ENCODE measurements at regions not wholly inside any gene's neighbourhood (a gene's known extent, or its start where the extent isn't known, plus 50 kb on each side); places are given as distances from the start of the nearest gene placed in this dataset.
"Not testable (repeated sequence)": the region's sequence is repeated elsewhere in the genome, so short reads cannot be mapped to it uniquely, and the experiment has no call there.

GRCh38 chr12:9361879-9362326 is 153.7 kb upstream of the PZP start:
- FAIRE-seq (no peak), ATAC-seq (no peak), DNase-seq (ENCODE audit: low read depth in 1 of 2, low spot score in 1 of 2) (no peak)
- Histone ChIP-seq H3K4me1 (0 out of 3 replicates have a peak, but pooled peaks cover 6% of the 10 kb centered on the region), H3K4me3 (no peak overlapping the region), H3K4me2 (no peak overlapping the region), H3K27ac (no peak overlapping the region), H3K9me3 (no peaks in the 10 kb centered on the region)
- no peak for TF ChIP-seq GATA3 (IDR thresholded peaks at IDR 0.05; ENCODE audit: borderline replicate concordance)
- no peak for TF ChIP-seq JUNB (IDR thresholded peaks at IDR 0.05)
- no peak for TF ChIP-seq FOSB (CRISPR knock-in tag; IDR thresholded peaks at IDR 0.05)
- no peak for TF ChIP-seq ESRRA (IDR thresholded peaks at IDR 0.05; ENCODE audit: borderline replicate concordance, low read length)
- TF ChIP-seq PBX3 (IDR thresholded peaks at IDR 0.05), result no peak
- TF ChIP-seq TP53 (CRISPR knock-in tag; IDR thresholded peaks at IDR 0.05), result no peak
- TF ChIP-seq MAX (IDR thresholded peaks at IDR 0.05), result no peak
- TF ChIP-seq USF2 (IDR thresholded peaks at IDR 0.05), result no peak
- TF ChIP-seq CEBPB (IDR thresholded peaks at IDR 0.05), result no peak
- WGBS (ENCODE audit: missing lambda C conversion rate), result 76% methylated on average over 12 of the region's 12 CpGs
- ChIA-PET POLR2A (no interaction called here), CTCF (interaction anchor here (0.8 kb wide), 1 partner anchor 13 kb away, joined by 3 read pairs; no protein-coding TSS in a partner anchor)

- H3K9me3 ChIP-seq, result peaks cover 21% of the 10 kb centered on the region
- H3K4me2 ChIP-seq; ATAC-seq; DNase-seq (ENCODE audit: low read depth in 1 of 2, low spot score in 1 of 2); H3K4me1 ChIP-seq; POLR2A ChIA-PET; H3K4me3 ChIP-seq; H3K27ac ChIP-seq; FAIRE-seq; TF ChIP-seq FOSL2 (IDR thresholded peaks at IDR 0.05): not testable (repeated sequence)
- TF ChIP-seq FOSL2 (CRISPR knock-in tag; IDR thresholded peaks at IDR 0.05), result peak; percentile 64
- CTCF ChIA-PET, result interaction anchor here (1.2 kb wide), 1 partner anchor 23 kb away, joined by 3 read pairs; no protein-coding TSS in a partner anchor
- WGBS (ENCODE audit: missing lambda C conversion rate), result 29% methylated on average over 4 of the region's 4 CpGs
These were observed 146.0 kb upstream of the PZP start for GRCh38 chr12:9354009-9354754.

GRCh38 chr12:9351136-9351535 is 142.9 kb upstream of the PZP start:
- ATAC-seq (no peak), FAIRE-seq (no peak), DNase-seq (ENCODE audit: low read depth in 1 of 2, low spot score in 1 of 2) (no peak)
- Histone ChIP-seq H3K9me3 (peaks cover 21% of the 10 kb centered on the region), H3K4me1 (no peaks in the 10 kb centered on the region), H3K4me2 (no peak overlapping the region), H3K4me3 (no peak overlapping the region), H3K27ac (no peak overlapping the region)
- TF ChIP-seq RCOR1 (IDR thresholded peaks at IDR 0.05; ENCODE audit: low read depth, low read length) (no peak), TP53 (CRISPR knock-in tag; IDR thresholded peaks at IDR 0.05) (no peak)
- ChIA-PET CTCF (no interaction called here), POLR2A (no interaction called here)
- 67% methylated on average over 2 of the region's 2 CpGs for WGBS (ENCODE audit: missing lambda C conversion rate)

GRCh38 chr12:9349888-9350885 is 142.0 kb upstream of the PZP start:
- peaks cover 21% of the 10 kb centered on the region for H3K9me3 ChIP-seq
- ATAC-seq (no peak; a peak in 1 of 6 replicates), FAIRE-seq (no peak), DNase-seq (ENCODE audit: low read depth in 1 of 2, low spot score in 1 of 2) (no peak)
- ChIA-PET CTCF (no interaction called here), POLR2A (no interaction called here)
- H3K4me2 ChIP-seq, result no peak overlapping the region
- WGBS (ENCODE audit: missing lambda C conversion rate), result 48% methylated on average over 16 of the region's 16 CpGs
- H3K27ac ChIP-seq, result no peak overlapping the region
- H3K4me1 ChIP-seq, result no peaks in the 10 kb centered on the region
- TF ChIP-seq CBX8 (IDR thresholded peaks at IDR 0.05), result no peak
- no peak for TF ChIP-seq MAFK (IDR thresholded peaks at IDR 0.05; ENCODE audit: partially characterized antibody)
- TF ChIP-seq EHF (CRISPR knock-in tag; IDR thresholded peaks at IDR 0.05), result no peak
- no peak for TF ChIP-seq SMC3 (IDR thresholded peaks at IDR 0.05)
- no peak for TF ChIP-seq NFE2L2 (conservative IDR thresholded peaks at IDR 0.05; ENCODE audit: low read length)
- no peak for TF ChIP-seq MAX (IDR thresholded peaks at IDR 0.05)
- no peak for TF ChIP-seq TFCP2L1 (CRISPR knock-in tag; IDR thresholded peaks at IDR 0.05)
- no peak for TF ChIP-seq HEYL (CRISPR knock-in tag; IDR thresholded peaks at IDR 0.05)
- TF ChIP-seq NPAS2 (CRISPR knock-in tag; IDR thresholded peaks at IDR 0.05; ENCODE audit: borderline replicate concordance), result no peak
- no peak for TF ChIP-seq KDM1A (IDR thresholded peaks at IDR 0.05; ENCODE audit: low read depth)
- no peak for TF ChIP-seq HMGXB4 (CRISPR knock-in tag; IDR thresholded peaks at IDR 0.05; ENCODE audit: borderline replicate concordance)
- no peak overlapping the region for H3K4me3 ChIP-seq

Measured in A549 (cell line).